PC-3 (cell line): ENCODE measurements at regions not wholly inside any gene's neighbourhood (a gene's known extent, or its start where the extent isn't known, plus 50 kb on each side); places are given as distances from the start of the nearest gene placed in this dataset.
A peak's percentile ranks its signal among the peaks of the same experiment; 100 is the strongest.
"Not testable (repeated sequence)": the region's sequence is repeated elsewhere in the genome, so short reads cannot be mapped to it uniquely, and the experiment has no call there.

ENCODE experiments used
- ATAC-seq: fragments of 200-7000 bp; cut with Tn5 transposase; 2 replicates; pipeline ENCODE4 v1.9.1; 2020; ENCODE audit warnings: mild to moderate bottlenecking, moderate library complexity
- BruUV-seq: library from RNA; stranded (reverse); fragments of 400-500 nt; replicated peaks from 2 replicates; lab custom pipeline; 2021; lab: Mats Ljungman, UMichigan
- CTCF ChIA-PET: fragments of 300-600 bp; sonication (Branson Sonifier 250); formaldehyde crosslinking; loops from one replicate; lab custom pipeline; 2022; ENCODE audit warnings: antibody characterized with exemption; lab: Charles Lee
- POLR2A ChIA-PET: fragments of 300-600 bp; sonication (Branson Sonifier 250); formaldehyde crosslinking; loops from one replicate; lab custom pipeline; 2022; ENCODE audit warnings: antibody characterized with exemption; ENCODE audit not compliant: unreplicated experiment; lab: Charles Lee
- DNase-seq: peaks from one replicate; pipeline ENCODE4 v3.0.0-alpha.2; 2015
- H2AFZ ChIP-seq: fragments of 300-600 bp; sonication (generic); 2 replicates; pipeline ENCODE4 v1.6.0; 2016; ENCODE audit warnings: antibody characterized with exemption, low read length
- H3F3A ChIP-seq: fragments of 300-600 bp; sonication (generic); one replicate; pipeline ENCODE4 v1.6.0; 2017; ENCODE audit warnings: antibody characterized with exemption, low read length, control low read depth, mild to moderate bottlenecking; ENCODE audit not compliant: unreplicated experiment
- H3K27ac ChIP-seq: fragments of 300-600 bp; sonication (generic); 2 replicates; pipeline ENCODE4 v1.5.1; 2016; ENCODE audit warnings: mild to moderate bottlenecking, low read length
- H3K27me3 ChIP-seq: fragments of 300-600 bp; sonication (generic); 2 replicates; pipeline ENCODE4 v1.6.1; 2016; ENCODE audit warnings: low read length, mixed read lengths
- H3K36me3 ChIP-seq: fragments of 300-600 bp; sonication (generic); 2 replicates; pipeline ENCODE4 v1.6.1; 2016; ENCODE audit warnings: low read depth, mixed run types, low read length, mixed read lengths
- H3K4me1 ChIP-seq: fragments of 300-600 bp; sonication (generic); 2 replicates; pipeline ENCODE4 v1.5.1; 2016; ENCODE audit warnings: low read length; ENCODE audit not compliant: insufficient read depth
- H3K4me2 ChIP-seq: fragments of 300-600 bp; sonication (generic); 2 replicates; pipeline ENCODE4 v1.6.0; 2016; ENCODE audit warnings: low read length
- H3K4me3 ChIP-seq: fragments of 300-600 bp; sonication (generic); 2 replicates; pipeline ENCODE4 v1.5.1; 2016; ENCODE audit warnings: mild to moderate bottlenecking, low read length, mixed read lengths
- H3K79me2 ChIP-seq: fragments of 300-600 bp; sonication (generic); 2 replicates; pipeline ENCODE4 v1.6.1; 2017; ENCODE audit warnings: low read length, mixed read lengths
- H3K9ac ChIP-seq: fragments of 300-600 bp; sonication (generic); 2 replicates; pipeline ENCODE4 v1.6.0; 2016; ENCODE audit warnings: mild to moderate bottlenecking, low read length
- H3K9me2 ChIP-seq: fragments of 300-600 bp; sonication (generic); replicated peaks from 2 replicates; pipeline ENCODE4 v1.6.1; 2016; ENCODE audit warnings: mixed run types, low read length, mixed read lengths
- H3K9me3 ChIP-seq: fragments of 300-600 bp; sonication (generic); 2 replicates; pipeline ENCODE4 v1.6.1; 2016; ENCODE audit warnings: low read length, mixed read lengths
- H4K20me1 ChIP-seq: fragments of 300-600 bp; sonication (generic); 2 replicates; pipeline ENCODE4 v1.6.1; 2016; ENCODE audit warnings: low read length, mixed read lengths
- EZH2 ChIP-seq: fragments of 300-600 bp; sonication (generic); IDR thresholded peaks from one replicate; pipeline ENCODE4 v1.6.1; 2017; ENCODE audit warnings: antibody characterized with exemption, mild to moderate bottlenecking, low read length; ENCODE audit not compliant: unreplicated experiment
- EZH2phosphoT487 ChIP-seq: fragments of 300-600 bp; sonication (generic); IDR thresholded peaks from 2 replicates; pipeline ENCODE4 v1.6.1; 2018; ENCODE audit warnings: mild to moderate bottlenecking, antibody characterized with exemption, low read length, borderline replicate concordance
- intact Hi-C: fragments of 100-400 bp; cut with micrococcal nuclease; formaldehyde crosslinking; loops from 2 replicates; pipeline ENCODE4 v1.9.0; 2023
- TF ChIP-seq, protein P1 (sequence below): fragments of 300-600 bp; sonication (generic); conservative IDR thresholded peaks from 2 replicates; pipeline ENCODE4 v1.5.1; 2017; ENCODE audit warnings: antibody characterized with exemption, low read depth, mild to moderate bottlenecking, low read length

- Histone ChIP-seq H3K4me1 (peaks cover 11% of the 10 kb centered on the region), H3K27ac (peak overlapping the region; percentile 91; the same call in 1 of the 2 replicates), H3K9ac (peak overlapping the region; percentile 83; the same call in 1 of the 2 replicates)
- BruUV-seq, POLR2A ChIA-PET, H3K9me3 ChIP-seq, CTCF ChIA-PET, H3K9me2 ChIP-seq, H3K27me3 ChIP-seq, ATAC-seq, H3K36me3 ChIP-seq, H3K79me2 ChIP-seq, DNase-seq, H3F3A ChIP-seq, H4K20me1 ChIP-seq, H2AFZ ChIP-seq, H3K4me3 ChIP-seq, H3K4me2 ChIP-seq: not testable (repeated sequence)
- intact Hi-C loops: loop anchor here (2.0 to 5.0 kb wide), 3 partner anchors 126 to 245 kb away; partner anchors contain the start of gene PRKAR1A
These were observed 156.9 kb upstream of the FAM20A start for GRCh38 chr17:68757866-68758757.

GRCh38 chr17:68753985-68754769, 153.0 kb upstream of the FAM20A start:
- no peaks in the 10 kb centered on the region for H3F3A ChIP-seq
- no TSS peak for BruUV-seq

GRCh38 chr17:68750208-68750562, 149.0 kb upstream of the FAM20A start:
- no TSS peak for BruUV-seq

More at GRCh38 chr17:68753985-68754769, 153.0 kb upstream of the FAM20A start:
- Histone ChIP-seq H3K36me3 (no peaks in the 10 kb centered on the region), H3K4me2 (no peak overlapping the region), H3K9ac (no peak overlapping the region), H3K9me3 (no peaks in the 10 kb centered on the region), H3K27ac (no peak overlapping the region), H3K4me1 (peaks cover 6% of the 10 kb centered on the region), H2AFZ (no peak overlapping the region), H3K27me3 (no peaks in the 10 kb centered on the region), H3K9me2 (no peaks in the 10 kb centered on the region), H3K4me3 (no peak overlapping the region), H4K20me1 (no peaks in the 10 kb centered on the region), H3K79me2 (no peaks in the 10 kb centered on the region)
- CTCF ChIA-PET: no interaction called here
- POLR2A ChIA-PET: no interaction called here
- no peak for ATAC-seq
- DNase-seq: no peak
- intact Hi-C loops: no loop called here
- TF ChIP-seq EZH2phosphoT487 (no peak), EZH2 (no peak)
- TF ChIP-seq, protein P1, sequence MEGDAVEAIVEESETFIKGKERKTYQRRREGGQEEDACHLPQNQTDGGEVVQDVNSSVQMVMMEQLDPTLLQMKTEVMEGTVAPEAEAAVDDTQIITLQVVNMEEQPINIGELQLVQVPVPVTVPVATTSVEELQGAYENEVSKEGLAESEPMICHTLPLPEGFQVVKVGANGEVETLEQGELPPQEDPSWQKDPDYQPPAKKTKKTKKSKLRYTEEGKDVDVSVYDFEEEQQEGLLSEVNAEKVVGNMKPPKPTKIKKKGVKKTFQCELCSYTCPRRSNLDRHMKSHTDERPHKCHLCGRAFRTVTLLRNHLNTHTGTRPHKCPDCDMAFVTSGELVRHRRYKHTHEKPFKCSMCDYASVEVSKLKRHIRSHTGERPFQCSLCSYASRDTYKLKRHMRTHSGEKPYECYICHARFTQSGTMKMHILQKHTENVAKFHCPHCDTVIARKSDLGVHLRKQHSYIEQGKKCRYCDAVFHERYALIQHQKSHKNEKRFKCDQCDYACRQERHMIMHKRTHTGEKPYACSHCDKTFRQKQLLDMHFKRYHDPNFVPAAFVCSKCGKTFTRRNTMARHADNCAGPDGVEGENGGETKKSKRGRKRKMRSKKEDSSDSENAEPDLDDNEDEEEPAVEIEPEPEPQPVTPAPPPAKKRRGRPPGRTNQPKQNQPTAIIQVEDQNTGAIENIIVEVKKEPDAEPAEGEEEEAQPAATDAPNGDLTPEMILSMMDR: no peak

More at GRCh38 chr17:68750208-68750562, 149.0 kb upstream of the FAM20A start:
- Histone ChIP-seq H3K36me3 (no peaks in the 10 kb centered on the region), H3K4me2 (no peak overlapping the region), H3K27ac (no peak overlapping the region), H3K27me3 (0 out of 2 replicates have a peak, but pooled peaks cover 4% of the 10 kb centered on the region), H3K4me3 (no peak overlapping the region), H3F3A (no peaks in the 10 kb centered on the region), H3K4me1 (no peaks in the 10 kb centered on the region), H3K9me2 (no peaks in the 10 kb centered on the region), H3K9ac (no peak overlapping the region), H2AFZ (no peak overlapping the region), H3K79me2 (no peaks in the 10 kb centered on the region), H3K9me3 (no peaks in the 10 kb centered on the region), H4K20me1 (no peaks in the 10 kb centered on the region)
- DNase-seq: no peak
- POLR2A ChIA-PET: no interaction called here
- TF ChIP-seq EZH2: no peak
- no peak for TF ChIP-seq EZH2phosphoT487
- TF ChIP-seq, protein P1: no peak
- CTCF ChIA-PET: no interaction called here
- intact Hi-C loops: no loop called here
- ATAC-seq: no peak
